Putamen (tissue), 1 donor: ENCODE measurements at regions not wholly inside any gene's neighbourhood (a gene's known extent, or its start where the extent isn't known, plus 50 kb on each side); places are given as distances from the start of the nearest gene placed in this dataset.

ENCODE experiments used
- DNase-seq: peaks from one replicate; pipeline ENCODE4 v3.0.0-alpha.2; 2016; ENCODE audit warnings: low spot score

GRCh38 chr11:24070435-24070834, 426.4 kb upstream of the LUZP2 start:
- no peak for DNase-seq

DNA sequence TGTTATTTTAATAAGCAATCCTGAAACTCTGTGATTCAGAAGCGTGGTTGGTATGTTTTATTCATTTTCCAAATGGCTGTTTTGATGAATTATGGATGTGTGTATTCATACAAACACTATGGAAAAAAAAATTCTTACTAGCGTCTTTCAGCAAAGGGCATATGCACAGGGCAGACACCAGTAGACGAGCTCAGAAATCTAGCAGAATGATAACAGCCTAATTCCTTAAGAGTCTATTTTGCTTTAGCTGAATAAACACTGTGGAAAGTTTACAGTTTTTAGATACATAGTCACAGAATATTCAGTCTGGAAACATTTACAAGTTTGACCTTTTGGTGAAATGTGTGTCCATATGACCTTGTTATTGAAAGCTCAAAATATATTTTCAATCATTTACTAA, 418.8 kb upstream of the LUZP2 start:
- no peak for DNase-seq

DNA sequence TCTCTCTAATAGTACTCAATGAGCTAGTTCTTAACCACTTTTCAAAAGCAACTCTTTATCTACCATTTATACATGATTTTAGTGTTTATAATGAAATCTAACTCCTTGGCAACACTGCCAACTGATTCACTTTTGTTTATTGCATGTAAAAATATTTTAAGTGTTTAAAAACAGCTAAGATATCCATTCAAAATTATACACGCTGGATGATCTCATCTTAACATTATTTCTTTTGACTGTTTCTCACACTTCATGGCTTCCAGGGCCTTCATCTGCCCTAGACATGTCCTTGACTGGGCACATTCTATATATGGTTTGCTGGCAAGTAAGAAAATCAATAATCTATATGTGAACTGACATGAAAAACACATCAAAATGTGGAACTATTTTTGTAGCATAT, 414.6 kb upstream of the LUZP2 start:
- DNase-seq = no peak

DNA sequence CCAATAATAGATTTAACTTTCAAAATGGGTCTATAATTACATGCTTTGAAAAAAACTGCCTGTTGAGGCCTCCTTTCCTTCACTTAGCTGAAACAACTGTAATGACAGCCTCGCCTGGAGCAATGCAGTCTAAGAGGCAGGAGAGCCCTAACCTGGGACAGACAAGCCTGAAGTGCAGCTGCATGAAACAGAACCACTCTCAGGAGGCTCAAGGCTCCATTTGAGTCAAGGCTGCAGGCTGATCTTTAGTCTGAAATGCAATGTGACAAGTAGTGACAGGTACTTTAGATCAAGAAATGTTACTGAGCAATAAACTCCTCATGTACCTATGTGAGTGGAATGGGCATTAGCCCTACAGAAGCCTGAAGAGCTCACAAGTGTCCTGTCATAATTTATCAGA, 414.0 kb upstream of the LUZP2 start:
- no peak for DNase-seq

DNA sequence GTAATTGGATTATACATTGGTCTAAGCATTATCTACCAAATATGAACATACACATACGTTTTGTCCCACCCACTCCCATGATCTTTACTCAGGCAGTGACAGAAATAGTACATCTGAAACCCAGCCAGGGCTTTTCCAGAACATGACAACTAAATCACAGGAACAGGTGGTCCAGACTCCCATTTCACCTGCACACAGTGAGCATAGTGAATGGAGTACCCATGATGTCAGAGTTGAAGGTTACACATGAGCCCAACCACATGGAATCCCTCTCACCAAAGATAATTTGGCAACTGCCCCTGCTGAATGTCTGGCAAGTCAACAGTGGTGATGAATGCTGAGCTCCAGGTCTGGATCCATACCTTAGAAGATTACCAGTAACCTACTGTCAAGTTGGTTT, 411.9 kb upstream of the LUZP2 start:
- no peak for DNase-seq

GRCh38 chr11:24086921-24087320, 409.9 kb upstream of the LUZP2 start:
- DNase-seq = no peak

DNA sequence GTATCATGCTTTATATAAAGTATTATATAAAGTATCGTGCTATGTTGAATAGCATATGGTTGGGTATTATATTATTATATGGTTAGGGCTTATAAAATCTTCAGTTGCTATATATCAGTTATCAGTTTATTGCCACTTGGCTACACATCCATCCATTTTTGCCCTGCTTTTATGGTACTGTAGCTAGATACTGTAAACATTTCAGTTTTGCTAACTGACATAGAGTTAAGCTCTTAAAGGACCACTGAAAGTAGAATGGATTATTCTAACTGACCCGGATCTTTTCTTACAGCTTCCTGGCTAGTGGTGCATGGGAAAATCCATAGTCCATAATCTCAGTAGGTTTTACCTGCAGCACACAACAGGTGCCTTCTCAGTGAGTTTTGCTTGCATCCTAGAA, 405.3 kb upstream of the LUZP2 start:
- DNase-seq = no peak

GRCh38 chr11:24093375-24093774, 403.5 kb upstream of the LUZP2 start:
- DNase-seq = no peak

GRCh38 chr11:24108609-24109008, 388.2 kb upstream of the LUZP2 start:
- no peak for DNase-seq

DNA sequence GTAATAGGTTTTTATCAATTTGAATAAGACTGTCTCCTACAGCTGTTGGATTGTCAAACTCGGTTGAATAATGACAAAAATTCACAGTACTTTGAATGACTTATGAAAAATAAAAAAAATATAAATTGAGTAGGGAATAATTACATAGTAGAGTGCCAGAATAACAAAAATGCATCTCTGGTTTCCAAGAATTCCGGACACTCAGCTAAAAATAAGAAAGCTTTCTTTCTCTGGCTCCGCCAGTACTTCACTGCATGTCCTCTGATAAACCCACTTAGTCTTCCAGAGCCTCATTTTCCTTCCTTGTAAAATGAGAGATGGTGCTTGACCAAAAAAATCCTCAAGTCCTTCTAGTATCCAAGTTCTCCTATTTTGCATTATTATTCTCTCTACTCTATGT, 374.6 kb upstream of the LUZP2 start:
- no peak for DNase-seq

DNA sequence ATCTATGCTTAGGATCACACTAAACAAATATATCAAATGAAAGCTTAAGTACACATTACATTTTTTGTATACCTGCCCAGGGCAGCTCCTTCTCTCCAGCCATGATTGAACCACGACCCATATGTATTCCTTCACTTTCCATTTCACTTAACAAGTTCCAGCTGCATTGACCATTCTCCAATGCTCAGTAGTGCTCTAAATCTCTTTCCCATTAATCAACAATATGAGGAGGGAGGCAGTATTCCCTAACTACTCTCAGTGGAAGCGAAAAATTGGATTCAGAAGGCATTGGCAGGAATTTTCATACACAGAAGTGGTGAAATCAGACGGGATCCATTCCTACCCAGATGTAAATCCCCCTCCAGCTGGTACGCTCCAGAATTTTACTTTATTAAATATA, 372.0 kb upstream of the LUZP2 start:
- DNase-seq = no peak

DNA sequence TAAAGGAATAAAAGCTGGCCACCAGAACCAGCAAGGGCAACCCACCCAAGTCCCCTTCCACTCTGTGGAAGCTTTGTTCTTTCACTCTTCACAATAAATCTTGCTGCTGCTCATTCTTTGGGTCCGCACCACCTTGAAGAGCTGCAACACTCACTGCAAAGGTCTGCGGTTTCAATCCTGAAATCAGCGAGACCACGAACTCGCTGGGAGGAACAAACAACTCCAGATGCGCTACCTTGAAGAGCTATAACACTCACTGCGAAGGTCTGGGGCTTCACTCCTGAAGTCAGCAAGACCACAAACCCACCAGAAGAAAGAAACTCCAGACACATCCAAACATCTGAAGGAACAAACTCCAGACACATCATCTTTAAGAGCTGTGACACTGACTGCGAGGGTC, 365.2 kb upstream of the LUZP2 start:
- DNase-seq = no peak

DNA sequence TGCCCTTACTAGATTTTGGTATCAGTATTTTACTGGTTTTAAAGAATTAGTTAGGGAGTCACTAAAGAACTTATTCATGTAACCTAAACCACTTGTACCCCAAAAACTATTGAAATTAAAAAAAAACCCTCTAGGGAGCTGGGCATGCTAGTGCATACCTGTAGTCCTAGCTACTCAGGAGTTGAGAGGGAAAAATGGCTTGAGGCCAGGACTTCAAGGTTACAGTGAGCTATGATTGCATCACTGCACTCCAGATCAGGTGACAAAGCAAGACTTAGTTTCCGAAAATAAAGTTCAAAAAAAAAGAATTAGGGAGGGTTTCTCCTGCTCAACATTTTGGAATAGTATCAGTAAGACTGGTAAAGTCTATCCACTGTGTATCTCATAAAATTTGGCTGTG, 364.4 kb upstream of the LUZP2 start:
- no peak for DNase-seq

GRCh38 chr11:24134879-24135589, 361.8 kb upstream of the LUZP2 start:
- DNase-seq = no peak

DNA sequence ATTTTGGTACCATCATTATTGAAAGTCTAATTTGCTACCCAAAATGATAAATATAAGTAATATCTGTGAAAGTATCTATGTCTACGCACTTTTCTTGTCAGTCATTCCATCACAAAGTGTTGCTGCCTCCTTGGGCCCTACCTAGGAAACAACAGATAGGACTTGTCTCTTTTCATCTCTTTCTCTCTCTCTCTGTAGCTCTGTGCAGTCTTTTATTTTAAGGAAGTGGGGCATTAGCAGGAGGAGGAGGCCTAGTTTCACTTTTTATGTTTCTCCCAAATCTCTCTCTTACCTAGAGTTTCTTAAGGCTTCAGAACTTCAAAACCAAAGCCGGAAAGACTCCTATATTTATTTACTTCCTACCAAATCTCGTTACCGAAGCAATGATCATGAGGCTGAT, 354.8 kb upstream of the LUZP2 start:
- no peak for DNase-seq

- DNase-seq = no peak
Observed at GRCh38 chr11:24145411-24145810, 351.4 kb upstream of the LUZP2 start.

DNA sequence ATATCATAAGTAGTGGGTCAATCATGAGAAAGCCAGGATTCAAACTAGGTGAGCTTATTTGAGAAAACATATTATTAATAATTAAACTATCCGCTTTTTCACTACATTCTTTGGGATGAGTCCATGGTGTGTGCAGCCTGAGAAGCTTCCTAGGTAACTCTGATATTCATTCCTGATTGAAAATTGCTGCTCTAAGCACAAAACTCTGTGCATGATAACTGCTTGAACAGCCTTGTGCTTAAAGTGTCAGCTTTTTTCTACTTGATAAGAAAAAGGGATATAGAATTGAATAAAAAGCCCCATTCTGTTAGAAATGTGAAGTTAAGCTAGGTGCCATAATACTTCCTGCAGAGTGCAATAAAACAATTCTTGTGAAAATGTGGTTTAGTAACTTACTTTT, 343.5 kb upstream of the LUZP2 start:
- no peak for DNase-seq

DNA sequence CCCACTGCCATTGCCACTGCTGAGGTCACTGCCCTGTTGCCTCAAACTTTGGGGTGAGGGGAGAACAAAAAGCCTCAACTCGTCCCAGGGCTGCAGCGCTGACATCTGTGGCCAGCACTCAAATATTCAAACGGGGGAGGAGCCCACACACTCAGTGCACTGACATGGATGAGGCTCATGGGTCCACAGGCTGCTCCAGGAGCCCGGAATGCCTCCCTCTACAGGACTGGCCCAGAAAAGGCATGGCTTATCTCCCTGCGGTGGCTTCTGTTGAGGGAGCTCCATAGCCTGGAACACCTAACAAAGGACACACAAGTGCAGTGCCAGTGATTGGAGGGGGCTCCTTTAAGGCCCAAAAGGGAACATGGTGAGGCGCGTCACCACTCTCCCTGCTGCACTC, 341.1 kb upstream of the LUZP2 start:
- DNase-seq = no peak

GRCh38 chr11:24157316-24157715, 339.5 kb upstream of the LUZP2 start:
- no peak for DNase-seq

DNA sequence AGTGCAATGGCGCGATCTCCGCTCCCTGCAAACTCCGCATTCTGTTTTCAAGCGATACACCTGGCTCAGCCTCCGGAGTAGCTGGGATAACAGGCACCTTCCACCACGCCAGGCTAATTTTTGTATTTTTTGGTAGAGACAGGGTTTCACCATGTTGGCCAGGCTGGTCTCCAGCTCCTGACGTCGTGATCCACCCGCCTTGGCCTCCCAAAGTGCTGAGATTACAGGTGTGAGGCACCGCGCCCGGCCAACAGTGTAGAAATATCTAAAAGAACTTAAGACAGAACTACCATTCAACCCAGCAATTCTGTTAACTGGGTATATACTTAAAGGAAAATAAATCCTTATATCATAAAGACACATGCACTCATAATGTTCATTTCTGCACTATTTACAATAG, 335.3 kb upstream of the LUZP2 start:
- DNase-seq = no peak

- DNase-seq = no peak
Observed at GRCh38 chr11:24163146-24163545, 333.7 kb upstream of the LUZP2 start.

GRCh38 chr11:24163841-24164240, 333.0 kb upstream of the LUZP2 start:
- DNase-seq = no peak

DNA sequence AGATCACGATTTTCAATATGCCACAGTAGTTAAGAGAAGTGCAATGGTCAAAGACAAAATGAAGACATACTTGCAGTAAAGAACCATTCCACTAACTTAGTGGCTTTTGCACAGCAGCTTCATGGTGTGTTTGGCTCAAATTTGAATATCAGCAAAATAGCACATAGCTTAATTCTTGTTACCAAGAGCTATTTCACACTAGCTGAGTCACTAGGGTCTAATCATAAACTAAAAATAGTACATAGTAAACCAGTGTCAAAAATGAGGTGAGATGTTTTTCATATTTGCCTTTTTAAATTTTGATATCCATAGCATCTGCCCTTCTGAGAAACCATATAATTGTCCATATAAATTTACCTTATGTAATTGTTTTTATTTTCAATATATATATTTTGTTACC, 325.0 kb upstream of the LUZP2 start:
- no peak for DNase-seq

DNA sequence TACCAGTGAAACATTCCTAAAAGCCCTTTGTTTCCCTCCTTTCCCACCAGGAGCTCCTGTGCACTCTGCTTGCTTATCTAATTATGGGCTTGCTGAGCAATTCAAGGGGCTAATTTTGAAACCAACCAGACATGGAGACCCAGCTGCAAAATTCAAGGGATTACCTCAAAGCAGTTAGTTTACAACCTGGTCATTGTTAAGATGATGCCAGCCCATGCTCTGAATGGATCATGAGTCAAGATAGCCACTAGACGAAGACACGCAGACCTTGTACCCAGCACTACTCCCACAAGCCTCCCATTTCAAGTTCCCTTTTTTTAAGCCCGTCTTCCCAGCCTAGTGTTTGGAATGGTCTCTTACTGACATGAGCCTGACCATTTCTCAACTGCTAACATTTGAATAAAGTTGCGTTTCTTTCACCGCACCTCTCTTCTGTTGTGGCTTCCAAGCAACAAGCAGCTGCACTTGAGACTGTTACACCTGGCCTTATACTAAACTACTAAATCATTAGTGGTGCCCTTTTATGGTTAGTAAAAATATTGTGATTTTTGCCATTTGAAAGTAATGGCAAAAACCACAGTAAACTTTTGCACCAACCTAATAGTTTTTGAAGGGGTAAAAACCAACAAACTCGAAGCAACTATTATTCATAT, 315.3 kb upstream of the LUZP2 start:
- no peak for DNase-seq
